ENCODE measurements at regions not wholly inside any gene's neighbourhood (a gene's known extent, or its start where the extent isn't known, plus 50 kb on each side); places are given as distances from the start of the nearest gene placed in this dataset.
A peak's percentile ranks its signal among the peaks of the same experiment; 100 is the strongest.
"Not testable (repeated sequence)": the region's sequence is repeated elsewhere in the genome, so short reads cannot be mapped to it uniquely, and the experiment has no call there.

DNA sequence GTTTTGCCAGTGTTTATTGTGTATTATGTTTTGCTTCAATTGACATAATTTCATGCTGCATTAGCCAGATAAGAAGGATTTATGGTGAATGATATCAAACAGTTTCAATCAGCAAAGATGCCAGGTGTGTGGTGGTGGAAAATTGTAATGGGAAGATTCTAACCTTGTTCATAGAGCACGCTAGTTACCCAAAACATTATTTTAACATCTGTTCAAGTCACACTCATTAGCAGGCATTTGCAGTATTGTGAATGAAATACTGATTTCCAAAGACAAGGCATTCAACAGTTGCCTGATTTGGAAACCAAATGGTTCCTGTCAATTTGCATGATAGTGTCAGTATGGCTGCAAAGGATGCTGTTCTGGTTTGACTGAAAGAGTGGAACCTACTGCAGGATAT is 129.7 kb downstream of the EPC1 start:
- no peak for DNase-seq

DNA sequence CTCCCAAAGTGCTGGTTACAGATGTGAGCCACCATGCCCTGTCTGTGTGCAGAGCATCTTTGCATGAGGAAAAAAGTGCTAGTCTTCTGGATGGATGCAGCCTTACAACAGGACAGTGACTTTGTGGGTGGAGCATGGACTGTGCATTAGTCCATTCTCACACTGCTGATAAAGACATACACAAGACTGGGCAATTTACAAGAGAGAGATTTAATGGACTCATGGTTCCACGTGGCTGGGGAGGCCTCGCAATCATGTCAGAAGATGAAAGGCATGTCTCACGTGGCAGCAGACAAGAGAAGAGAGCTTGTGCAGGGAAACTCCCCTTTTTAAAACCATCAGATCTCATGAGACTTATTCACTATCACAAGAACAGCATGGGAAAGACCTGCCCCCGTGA is 133.1 kb downstream of the EPC1 start:
- not testable (repeated sequence) for DNase-seq

DNA sequence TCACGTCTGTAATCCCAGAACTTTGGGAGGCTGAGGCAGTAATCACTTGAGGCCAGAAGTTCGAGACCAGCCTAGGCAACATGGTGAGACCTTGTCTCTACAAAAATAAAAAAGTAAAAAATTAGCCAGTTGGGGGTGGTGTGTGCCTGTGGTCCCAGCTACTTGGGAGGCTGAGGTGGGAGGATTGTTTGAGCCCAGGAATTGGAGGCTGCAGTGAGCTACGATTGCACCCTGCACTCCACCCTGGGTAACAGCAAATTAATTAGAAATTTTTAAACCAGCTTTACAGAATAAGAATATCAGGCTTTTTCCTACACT is 136.0 kb downstream of the EPC1 start:
- DNase-seq, result no peak

DNA sequence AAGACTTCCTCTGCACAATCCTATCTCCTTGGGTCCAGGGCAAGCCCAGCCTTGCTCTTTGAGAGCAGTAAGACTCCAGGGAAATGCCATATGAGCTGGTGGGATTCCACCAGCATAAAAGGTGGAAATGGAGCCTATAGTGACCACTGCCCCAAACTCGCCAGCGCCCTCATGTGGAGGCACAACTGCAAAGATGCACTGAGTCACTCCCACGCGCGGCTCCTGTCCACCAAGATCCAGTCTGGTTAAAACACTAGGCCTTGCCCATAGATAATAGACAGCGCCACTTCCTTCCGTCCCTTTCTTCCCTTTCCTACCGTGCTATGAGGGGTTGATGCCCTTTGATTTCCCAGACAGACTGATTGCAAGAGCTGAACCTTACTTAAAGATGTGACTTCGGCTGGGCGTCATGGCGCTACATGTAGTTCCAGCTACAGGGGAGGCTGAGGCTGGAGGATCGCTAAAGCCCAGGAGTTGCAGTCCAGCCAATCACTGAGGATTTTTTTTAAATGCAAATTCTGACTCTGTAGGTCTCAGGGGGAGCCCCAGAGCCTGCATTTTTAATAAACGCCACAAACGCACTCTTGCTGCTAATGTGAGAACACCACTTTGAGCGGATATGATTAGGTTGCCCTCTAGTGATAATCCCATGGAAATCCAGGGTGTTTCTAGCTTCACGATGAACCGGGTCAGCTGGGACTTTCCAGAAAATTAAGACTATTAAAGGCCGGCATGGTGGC is 136.5 kb downstream of the EPC1 start:
- DNase-seq, result no peak

DNA sequence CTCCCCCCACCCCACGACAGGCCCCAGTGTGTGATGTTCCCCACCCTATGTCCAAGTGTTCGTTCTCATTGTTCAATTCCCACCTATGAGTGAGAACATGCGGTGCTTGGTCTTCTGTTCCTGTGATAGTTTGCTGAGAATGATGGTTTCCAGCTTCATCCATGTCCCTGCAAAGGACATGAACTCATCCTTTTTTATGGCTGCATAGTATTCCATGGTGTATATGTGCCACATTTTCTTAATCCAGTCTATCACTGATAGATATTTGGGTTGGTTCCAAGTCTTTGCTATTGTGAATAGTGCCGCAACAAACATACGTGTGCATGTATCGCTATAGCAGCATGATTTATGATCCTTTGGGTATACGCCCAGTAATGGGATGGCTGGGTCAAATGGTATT is 139.0 kb downstream of the EPC1 start:
- DNase-seq, result not testable (repeated sequence)

DNA sequence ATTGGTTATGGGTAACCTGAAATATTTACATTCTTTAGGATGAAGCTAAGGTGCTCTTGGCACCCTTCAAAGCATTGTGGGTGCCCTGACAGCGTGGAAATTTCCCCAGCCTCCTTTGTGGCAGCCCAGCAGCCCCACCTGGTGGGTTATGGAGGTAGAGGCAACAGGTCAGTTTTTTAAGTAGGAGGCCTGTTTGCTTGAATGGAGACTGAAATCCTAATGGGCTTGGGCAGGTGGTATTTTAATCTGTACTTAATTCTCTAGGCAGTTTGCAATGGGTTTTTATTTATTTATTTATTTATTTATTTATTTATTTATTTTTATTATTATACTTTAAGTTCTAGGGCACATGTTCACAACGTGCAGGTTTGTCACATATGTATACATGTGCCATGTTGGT is 139.4 kb downstream of the EPC1 start:
- DNase-seq, result peak in 1 of 56 donors; percentile 1

DNA sequence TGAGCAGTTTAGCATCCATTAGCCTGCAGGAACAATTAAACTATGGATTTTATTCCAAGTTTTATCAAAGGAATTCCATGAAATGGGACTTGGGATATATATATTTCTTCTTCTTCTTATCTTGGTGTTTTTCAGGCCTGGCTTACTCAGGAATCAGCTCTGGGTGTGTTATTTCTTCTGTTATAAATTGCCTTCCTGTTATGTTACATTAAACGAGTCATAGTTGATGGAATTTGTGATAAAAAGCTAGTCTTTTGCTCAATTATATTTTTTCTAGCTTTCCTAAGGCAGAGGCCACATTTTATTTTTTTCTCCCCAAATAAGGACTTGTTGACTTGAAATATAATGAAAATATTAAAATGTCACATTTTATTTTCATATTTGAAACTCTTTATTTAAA is 141.3 kb downstream of the EPC1 start:
- DNase-seq, result no peak

DNA sequence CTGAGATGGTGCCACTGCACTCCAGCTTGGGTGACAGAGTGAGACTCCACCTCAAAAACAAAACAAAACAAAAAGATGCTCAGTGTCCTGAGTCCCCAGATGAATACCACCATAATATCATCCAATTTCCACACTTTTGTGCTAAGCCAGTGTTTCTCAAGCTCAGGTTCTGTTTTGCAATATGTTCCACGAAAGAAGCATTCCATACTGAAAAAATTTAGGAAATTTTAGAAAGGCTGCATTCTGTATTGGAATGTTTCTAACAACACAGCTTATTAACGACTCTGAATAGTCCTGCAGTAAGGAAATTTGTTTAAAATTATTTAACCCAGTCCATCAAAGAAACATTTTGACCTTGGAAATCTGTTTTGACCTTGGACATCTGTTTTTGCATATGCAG is 142.4 kb downstream of the EPC1 start:
- no peak for DNase-seq

DNA sequence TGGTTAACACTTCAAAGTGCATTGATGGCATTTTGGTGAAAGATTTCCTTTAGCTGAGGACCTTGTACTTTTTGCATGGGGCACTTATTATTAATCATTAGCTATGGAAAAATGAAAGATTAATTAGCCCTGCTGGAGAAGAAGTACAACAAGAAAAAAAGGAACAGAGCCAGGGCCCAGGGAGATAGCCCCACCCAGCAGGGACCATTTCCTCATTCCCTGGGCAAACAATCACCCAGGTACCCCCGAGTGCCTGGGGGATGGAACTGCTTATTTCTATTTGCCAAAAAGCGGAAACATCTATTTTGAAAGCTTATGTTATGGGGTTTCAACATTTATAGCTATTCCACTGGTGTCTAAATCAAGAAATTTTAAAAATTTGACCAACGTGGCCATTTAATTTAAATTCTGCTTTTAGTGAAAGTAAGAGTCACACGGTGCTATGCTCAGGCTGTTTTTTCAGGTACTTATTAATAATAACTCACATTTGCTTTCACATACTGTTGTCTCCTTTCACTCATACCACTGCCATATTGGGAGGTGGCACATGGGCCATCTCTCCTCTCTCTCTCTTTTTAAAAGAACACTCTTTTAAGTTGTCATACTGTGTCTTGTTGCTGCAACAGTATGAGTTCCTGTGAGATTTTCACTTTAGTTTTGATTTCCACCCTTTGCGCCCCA is 143.6 kb upstream of the KIF5B start:
- DNase-seq, result peak in 1 of 56 donors; percentile 3

DNA sequence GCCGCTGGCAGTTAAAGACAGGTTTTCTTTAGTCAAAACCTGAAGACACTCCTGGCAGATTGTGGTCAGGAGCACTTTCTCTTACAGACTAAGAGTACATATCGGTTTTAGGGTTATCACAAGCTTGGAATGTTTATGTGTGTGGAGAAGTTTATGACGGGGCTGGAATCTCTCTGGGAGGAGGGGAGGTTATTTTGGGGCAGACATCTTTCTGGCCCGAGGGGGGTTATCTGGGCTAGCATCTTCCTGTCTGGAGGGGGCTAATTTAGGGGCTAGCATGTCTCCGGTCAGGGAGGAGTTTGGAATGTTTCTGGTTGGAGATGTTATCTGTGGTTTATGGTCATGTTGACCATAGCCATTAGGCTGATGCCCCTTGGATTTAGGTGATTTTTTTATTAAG is 141.2 kb upstream of the KIF5B start:
- no peak for DNase-seq

DNA sequence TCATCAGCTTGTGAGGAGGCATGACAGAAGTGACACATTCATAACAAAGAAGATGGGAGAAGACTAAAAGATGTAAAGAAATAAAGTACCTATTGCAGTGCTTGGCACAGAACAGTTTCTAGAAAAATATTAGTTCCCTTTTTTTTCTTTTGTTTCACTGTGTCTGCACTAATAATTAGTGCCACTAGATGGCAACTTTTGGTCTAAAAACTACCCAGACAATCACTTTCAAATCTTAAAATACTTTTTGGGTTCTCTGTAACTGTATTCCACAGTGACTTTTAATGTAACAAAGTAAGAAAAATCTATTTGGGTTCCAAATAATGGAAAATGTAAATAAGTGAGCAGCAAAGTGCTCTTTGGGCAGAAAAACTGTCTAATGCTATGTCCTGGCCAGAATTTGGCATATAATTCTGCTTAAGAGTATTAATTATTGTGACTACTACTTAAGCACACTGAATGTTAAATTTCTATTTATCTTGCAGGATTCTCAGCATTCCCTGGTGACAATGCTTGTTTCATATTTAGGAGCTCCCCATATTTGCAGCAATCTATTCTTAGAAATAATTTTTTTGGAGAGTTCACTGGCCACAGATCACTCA is 134.8 kb upstream of the KIF5B start:
- DNase-seq, result no peak

DNA sequence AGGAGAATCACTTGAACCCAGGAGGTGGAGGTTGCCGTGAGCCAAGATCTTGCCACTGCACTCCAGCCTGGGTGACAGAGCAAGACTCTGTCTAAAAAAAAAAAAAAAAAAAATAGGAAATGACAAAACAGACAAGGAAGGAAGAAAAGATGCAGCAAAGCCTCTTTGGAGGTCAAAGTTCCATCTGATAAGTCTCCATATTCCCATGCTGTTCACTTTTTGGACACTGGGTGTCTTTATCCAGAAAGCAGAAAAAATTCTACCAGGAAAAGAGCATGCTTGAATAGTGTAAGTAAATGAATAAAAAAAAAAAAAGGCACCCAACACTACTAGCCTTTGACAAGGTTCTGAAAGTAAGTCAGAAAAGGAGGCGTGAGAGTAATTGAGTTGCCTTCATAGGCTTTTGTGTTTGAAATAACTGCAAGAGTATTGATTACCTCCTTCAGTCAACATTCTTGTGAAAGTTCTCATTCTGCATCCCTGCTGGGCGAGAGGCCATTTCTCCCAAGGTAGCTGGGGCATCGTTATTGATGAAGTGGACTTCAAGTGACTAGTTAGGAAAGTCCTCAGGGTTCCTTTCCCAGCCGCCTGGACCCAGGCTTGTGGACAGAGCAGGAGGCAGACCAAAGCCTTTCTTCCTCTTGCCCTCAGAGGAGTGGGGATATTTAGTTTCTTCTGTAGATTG is 133.3 kb upstream of the KIF5B start:
- no peak for DNase-seq

DNA sequence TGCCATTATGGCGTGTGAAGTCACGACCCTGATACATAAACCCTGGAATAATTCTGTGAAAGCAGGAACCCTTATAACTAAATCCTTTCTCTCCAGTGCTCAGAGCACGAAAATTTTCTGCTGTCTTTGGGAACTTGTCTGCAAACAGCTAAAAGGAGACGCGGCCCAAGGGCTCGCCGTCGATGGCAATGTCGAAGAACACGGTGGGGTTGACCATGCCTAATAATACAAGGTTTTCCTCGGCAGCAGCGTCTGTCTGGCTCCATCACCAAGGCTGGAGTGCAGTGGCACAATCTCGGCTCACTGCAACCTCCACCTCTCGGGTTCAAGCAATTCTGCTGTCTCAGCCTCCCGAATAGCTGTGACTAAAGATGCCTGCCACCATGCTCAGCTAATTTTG is 132.4 kb upstream of the KIF5B start:
- not testable (repeated sequence) for DNase-seq

DNA sequence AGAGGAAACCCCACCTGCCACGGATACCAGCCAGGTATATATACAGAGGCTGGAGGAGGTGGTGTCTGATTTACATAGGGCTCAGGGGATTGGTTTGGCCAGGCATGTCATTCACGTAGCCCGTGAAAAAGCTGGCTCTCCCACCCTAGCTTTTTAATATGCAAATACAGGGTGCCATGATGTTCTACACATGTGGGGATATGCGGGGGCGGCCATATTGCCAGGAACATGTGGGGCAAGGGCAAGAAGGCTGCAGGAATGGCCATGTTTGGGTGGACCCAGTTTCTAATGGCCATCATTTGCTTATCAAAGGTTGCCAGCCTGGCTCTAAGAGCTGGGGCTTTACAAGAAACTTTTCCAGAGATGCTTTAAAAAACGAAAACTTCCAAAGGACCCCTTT is 131.5 kb upstream of the KIF5B start:
- no peak for DNase-seq

DNA sequence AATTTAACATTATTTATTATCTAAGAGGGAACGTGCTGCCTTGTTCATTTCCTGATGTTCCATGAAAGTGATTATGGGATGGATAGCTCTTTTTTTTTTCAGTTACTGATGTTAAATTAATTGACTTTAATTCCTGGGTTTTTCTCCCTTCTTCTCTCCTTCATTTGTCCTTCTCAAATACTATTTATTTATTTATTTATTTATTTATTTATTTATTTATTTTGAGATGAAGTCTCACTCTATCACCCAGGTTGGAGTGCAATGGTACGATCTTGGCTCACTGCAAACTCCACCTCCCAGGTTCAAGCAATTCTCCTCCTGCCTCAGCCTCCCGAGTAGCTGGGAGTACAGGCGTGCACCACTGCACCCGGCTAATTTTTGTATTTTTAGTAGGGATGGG is 127.4 kb upstream of the KIF5B start:
- DNase-seq, result not testable (repeated sequence)

DNA sequence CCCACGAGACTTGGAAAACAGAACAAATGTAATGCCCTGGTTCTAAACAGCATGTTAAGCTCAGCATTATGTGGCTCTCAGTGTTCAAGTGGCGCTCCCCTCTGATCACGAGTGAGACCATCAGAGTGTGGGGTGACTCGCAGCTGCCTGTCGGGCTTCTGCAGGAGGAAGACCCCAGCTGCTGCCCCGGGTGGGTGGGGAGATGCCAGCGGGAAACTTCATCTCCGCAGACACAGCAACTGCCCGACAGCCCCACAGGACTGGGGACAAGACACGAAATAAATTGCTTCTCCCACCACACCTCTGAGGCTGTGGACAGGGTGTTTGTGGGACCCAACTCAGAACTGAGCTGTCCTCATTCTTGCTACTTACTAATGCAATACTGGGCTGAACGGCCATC is 126.3 kb upstream of the KIF5B start:
- no peak for DNase-seq

DNA sequence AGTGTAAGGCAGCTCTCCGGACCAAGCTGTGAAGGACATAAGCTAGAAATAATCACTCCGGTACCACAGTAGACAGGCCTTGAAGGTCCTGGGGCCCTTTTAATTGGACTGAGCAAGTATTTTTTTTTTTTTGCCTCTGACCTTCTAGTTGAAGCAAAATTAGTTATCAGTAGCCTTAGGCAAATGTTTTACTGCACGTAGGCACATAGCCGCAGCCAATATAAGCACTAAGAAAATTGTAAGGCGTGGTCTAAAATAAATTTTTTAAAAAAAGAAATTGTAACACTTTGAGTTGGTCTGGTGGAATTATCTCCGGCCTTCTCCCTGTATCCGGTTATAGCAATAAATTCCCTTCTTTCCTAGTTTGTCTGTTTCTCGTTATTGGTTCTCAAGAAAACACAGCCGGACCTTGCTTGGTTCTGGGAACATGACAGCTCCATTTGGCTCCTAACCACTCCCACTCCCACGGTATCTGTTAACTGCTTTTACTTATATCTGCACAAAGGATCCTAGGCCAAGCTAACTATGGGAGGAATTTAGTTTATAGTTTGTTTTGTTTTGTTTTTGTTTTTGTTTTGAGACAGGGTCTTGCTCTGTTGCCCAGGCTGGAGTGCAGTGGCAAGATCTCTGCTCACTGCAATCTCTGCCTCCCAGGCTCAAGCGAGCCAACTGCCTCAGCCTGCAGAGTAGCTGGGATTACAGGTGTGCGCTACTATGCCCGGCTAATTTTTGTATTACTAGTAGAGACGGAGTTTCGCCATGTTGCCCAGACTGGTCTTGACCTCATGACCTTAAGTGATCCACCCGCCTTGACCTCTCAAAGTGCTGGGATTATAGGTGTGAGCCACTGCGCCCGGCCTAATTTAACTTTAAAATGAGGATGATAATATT is 124.4 kb upstream of the KIF5B start:
- DNase-seq, result no peak

DNA sequence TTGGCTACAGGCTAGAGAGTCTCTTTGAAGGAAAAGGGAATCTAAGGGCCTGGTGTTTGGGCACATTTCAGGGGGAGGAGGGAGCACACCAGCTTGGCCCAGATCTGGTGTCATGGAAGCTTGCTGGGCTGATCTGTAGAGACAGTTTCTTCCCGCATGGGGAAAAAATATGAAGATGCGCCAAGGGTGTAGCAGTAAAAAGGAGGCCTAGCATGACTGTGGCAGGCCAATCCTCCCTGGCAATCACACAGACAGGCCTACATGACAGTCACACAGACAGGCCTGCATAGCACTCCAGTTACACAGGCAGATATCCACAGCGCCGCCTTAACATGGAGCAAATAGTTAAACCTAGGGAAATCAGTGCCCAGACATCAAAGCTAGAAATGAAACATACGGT is 123.6 kb upstream of the KIF5B start:
- DNase-seq, result no peak

DNA sequence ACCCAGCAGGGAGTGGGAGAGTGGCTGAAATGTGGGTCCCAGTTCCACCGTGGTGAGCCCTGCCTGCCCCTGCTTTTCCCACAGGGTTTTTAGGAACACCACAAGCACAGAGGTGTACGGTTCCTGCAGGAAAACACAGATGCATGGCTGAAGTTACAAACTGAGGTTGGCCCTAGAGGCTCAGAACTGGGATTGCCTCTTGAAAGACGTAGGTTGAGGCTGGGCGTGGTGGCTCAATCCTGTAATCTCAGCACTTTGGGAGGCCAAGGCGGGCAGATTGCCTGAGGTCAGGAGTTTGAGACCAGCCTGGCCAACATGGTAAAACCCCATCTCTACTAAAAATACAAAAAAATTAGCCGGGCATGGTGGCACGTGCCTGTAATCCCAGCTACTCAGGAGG is 121.4 kb upstream of the KIF5B start:
- not testable (repeated sequence) for DNase-seq

DNA sequence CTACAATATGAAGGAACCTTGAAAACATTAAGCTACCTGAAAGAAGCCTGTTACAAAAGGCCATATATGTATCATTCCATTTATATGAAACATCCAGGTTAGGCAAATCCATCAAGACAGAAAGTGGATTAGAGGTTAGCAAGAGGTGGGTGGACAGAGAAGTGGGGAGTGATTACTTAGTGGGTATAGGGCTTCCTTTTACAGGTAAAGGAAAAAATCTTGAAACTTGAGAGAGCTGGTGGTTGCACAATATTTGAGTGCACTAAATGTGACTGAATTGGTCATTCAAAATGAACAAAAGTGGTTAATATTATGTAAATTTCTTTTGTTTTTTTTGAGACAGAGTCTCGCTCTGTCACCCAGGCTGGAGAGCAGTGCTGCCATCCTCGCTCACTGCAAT is 119.4 kb upstream of the KIF5B start:
- DNase-seq, result no peak

DNA sequence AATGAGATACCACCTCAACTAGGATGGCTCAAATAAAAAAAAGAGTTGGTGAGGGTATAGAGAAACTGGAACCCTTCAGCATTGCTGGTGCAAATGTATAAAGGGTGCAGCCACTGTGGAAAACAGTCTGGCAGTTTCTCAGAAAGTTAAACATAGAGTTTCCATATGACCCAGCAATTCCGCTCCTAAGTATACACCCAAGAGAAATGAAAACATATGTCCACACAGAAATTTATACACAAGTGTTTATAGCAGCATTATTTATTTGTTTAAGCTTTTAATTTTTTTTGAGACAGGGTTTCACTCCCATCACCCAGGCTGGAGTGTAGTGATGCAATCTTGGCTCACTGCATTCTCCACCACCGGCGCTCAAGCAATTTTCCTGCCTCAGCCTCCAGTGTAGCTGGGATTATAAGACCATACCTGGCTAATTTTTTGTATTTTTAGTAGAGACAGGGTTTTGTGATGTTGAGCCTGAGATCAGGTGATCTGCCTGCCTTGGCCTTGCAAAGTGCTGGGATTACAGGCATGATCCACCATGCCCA is 118.2 kb upstream of the KIF5B start:
- no peak for DNase-seq

Measured in nucleus accumbens (tissue), 56 donors.